ENCODE measurements at regions not wholly inside any gene's neighbourhood (a gene's known extent, or its start where the extent isn't known, plus 50 kb on each side); places are given as distances from the start of the nearest gene placed in this dataset.

DNA sequence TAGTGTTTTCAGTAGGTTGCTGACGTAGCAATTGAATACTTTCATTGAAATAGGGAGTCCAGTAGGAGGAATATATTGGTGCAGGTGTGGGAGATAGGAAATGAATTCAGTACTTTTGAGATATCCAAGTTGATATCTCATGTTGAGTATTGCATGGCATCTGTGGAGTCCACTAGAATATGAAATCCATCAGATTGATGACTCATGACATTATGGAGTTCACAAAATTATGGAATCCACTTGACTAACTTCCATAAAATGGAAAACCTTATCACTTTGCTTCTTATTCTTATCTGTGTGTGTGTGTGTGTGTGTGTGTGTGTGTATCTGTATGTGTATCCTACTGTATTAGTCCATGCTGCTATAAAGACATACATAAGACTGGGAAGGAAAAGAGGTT lies 513.5 kb upstream of the ZEB2 start:
- no peak for DNase-seq

DNA sequence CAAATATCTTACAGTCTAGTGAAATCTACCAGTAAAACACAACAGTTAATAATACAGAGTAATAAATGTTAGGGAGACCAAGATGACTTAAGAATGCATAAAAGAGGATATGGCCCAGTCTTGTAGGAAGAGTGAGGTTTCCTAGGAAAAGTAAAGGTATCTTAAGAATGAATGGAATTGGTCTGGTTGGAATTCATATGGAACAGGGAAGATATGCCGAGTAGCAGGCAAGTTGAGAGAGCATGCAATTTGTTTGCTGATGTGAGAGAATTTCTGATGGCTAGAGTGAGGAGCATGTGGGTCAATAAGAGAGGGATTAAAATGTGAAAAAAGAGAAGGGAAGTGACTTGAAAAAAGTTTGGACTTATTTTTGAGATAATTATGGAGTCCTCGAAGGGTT lies 512.9 kb upstream of the ZEB2 start:
- DNase-seq: no peak

DNA sequence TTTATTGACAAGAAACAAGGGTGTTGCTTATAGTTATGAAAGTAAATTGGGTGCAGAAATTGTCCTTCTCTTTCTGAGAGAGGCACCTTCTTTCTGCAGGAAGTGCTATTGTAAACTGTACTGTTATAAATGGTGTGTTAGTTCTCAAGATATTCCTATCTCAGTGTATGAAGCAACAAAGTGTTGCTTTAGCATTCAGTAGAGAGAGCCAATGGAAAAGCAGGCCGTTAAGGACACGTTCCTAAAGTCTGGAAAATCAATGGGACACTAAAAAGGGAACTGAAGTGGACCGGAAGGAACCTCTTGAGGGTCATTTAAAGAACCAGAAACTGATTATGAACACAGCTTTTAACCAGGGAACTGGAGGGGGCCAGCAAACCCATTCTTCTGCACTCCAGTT lies 510.0 kb upstream of the ZEB2 start:
- no peak for DNase-seq

DNA sequence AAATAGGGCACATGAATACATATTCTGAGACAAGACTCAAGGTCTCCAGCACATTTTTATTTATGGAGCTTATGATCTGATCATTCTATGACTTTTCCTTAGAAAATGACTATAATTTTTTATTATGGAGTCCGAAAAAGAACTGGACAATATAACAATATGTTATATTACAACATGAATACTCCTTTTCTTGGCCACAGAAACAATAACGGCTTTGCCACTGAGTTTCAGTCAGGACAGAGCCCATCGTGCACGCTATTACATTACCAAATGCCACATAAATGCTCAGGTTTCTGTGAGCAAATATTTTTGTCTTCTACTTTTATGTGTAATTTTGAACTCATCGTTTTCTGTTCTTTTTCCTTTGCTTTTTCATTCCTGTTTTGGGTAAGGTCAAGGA lies 509.2 kb upstream of the ZEB2 start:
- no peak for DNase-seq

DNA sequence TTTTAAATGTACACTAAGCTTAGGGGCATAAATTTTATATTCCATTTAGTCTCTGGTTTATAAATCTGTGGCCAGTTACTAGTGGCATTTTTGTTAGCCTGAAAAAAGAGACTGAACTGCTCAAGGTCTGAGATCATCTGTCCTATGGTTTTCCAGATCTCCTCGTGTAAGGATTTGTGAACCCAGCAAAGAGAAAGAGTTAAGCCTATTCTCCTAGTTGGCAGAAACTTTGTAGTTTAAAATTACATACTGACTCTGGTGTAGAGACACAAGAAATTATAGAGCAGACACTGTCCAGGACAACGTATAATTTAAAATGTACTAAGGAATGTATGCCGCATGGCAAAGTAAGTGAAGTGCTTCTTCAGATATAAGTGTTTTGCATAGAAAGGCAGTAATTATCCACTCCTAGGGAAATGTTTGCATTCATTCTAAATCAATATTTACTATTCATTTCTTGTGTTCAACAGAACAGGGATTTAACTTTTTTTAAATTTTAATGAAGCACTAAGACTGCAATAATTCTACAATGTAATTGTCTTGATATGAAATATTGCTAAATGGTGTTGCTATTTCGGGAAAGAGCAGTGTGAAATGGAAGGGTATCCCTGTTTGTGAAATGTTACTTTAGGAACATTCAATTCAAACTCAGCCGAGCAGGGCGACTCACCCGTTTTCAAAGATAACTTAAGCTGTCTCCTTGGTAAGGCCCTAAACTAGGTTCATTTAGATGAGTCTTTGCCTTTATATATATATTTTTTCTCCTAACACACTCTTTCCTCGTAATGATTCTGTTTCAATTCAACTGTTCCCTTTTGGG lies 508.4 kb upstream of the ZEB2 start:
- DNase-seq: no peak

DNA sequence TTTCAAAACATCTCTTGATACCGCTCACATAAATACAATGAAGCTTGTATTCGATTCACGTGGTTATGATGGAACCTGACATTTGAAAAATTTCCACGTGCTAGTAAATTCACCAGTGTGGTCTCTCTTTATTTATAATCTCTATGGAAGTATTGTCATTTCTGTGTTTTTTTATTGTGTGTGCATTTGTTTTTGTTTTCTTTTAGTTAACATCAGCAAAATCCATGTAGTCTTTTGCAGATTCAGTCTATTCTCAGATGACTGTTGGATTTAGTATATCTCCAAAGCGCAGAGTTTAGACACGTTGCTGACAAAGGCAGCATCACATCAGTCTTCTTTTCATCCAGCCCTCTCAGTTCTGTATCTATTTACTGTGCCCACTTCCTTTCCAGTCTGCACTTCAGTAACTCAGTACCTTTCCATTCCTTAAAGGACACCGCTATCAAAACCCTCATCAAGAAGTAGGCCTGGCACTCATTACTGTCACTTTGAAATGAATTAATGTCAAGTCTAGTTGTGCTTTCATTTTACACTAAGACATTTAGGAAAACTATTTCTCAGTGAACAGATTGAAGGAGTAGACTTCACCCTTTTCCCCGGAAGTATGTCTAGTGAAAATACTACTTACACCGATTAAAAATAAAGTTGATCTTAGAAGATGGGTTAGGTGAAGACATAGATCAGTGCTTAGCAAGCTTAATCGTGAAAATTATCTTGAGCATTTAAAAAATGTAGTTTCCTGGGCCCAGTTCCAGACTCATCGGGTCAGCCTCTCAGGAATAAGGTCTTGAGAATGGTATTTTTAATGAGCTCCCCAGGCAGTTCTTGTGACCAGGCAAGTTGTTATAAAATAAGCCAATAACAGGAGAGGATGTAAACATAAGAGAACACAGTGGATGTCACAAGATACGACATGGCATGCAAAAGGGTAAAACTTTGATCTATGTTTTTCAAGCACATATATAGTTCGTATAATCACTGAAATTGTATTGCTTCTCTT lies 506.8 kb upstream of the ZEB2 start:
- DNase-seq: no peak

DNA sequence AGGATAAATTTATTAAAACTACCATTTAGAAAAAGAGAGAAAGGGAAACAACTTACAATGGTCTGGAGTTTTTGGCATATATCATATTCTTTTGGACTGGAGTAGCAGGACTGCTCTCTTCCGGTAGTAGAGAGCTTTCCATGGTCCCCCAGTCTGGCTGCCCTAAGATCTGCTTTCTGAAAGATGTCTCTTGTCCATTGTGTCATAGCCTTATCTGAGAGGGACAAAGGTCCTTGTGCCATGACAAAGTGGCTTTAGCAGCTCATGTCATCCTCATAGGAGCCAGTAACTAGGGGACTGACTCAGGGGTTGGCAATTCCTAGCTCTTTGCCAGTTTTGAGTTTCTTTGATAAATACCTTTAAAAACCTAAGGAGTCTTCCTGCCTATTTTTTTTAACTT lies 505.5 kb upstream of the ZEB2 start:
- DNase-seq: no peak

DNA sequence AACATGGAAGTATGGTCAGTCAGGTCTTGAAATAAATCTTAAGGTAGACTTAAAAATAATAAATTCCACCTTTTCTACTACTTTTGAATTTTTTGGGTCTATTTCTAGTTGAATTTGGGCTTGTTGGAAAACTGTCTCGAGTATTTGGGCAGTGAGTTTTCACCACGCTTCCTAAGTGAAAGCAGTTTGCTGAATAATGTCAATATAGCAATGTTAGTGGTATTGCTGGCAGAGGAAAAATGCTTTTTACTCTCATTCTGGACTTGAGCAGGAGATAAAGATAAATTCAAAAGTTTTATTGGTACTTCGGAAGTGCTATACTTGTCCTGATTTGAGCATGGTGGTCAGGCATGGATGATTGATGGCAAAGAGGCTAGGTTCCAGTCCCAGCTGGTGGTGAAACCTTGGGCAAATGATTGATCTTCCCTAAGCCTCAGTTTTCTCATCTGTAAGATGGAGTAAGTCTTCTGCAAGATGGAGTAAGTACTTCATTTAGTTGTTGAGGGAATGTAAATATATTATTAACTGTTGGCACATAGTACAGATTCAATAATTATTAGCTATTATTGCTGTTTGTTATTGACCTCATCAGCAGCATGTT lies 503.5 kb upstream of the ZEB2 start:
- no peak for DNase-seq

DNA sequence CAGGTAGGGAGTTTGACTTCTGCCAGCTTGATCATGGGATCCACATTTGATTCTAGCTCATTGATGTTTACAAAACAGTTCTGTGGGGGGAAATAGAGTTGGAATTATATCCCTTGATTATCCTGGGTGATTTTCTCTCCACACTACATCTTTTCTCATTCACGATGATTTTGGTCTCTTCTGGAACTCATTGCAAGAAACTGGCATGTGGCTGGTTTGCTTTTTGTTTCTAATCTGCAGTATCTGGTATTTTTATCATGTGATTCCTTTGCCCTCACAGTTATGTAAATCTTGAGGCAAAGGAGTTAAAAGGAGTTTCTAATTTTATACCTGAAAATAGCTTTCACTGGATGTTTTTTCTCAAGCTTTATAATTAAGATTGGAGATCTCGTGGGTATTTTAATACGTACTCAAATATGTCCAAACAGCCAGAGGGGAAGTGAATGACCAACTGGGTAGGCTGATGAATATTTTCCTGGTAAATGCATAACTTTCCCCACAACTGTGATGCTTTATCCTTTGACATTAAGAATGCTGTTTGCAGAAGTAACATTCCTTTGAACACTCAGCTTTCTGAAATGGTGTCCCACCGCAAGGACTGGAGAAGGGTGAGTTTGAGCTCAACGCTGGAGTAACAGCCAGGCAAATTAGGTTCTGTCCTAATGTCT lies 502.9 kb upstream of the ZEB2 start:
- no peak for DNase-seq

DNA sequence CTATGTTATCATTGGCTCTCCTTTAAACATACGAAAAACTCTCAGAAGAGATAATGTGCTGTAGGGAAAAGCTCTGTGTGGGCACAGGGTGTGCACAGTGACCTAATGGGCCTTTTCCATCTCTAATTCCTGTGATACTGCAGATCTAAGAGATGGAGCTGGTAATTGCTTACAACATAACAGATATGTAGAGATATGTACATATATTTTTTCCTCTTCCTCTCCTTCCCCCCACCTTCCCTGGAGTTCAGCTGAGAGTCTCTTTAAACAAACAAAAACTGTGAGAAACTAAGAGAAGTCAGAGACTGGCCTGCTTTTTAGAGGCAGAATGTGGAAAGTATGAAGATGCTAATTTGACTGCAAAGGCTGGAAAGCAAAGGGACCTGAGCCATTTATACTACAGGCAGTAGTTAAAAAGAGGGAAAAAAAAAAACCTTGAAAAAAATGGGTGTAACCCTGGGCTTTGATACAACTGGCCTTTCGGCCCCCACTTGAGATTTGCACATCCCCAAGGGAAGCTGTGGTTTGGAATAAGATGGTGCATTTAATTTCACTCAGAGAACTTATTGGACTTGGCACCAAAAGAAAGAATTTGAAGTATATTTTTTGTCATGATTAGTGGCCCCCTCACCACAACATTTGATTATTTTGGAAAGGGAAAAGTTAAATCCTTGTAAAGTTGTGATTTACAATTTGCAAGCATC lies 502.2 kb upstream of the ZEB2 start:
- no peak for DNase-seq

DNA sequence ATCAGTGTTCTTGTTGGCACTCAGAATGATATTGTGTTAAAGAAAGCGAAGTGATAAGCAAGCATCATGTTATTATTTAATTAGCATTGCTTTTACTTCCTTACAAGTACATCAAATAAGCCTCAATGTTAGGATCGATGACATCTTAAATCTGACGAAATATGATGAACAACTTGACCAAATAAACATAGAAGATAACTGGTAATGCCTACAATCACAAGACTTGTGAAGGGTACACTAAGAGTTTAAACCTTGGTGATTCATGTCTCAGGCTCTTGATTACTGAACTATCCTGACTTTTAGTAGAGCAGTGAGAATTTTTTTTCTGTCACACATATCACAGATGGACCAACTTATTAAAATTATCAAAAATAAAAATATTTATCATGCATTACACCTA lies 500.8 kb upstream of the ZEB2 start:
- no peak for DNase-seq

DNA sequence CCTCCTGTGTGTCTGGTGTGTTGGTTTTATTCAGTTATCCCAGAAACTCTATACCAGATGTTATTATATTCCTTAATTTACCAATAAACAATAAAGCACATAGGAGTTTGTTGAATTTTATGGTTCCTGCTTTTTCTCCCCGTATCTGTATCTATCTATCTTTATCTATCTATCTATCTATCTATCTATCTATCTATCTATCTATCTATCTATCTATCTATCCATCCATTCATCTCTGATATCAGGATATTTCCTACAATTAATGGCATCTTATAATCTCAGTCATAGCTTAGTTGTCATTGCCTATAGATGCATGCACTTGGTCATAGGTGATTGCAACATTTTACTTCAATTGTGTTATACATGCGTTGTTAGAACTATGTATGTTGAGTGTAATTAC lies 500.2 kb upstream of the ZEB2 start:
- no peak for DNase-seq

DNA sequence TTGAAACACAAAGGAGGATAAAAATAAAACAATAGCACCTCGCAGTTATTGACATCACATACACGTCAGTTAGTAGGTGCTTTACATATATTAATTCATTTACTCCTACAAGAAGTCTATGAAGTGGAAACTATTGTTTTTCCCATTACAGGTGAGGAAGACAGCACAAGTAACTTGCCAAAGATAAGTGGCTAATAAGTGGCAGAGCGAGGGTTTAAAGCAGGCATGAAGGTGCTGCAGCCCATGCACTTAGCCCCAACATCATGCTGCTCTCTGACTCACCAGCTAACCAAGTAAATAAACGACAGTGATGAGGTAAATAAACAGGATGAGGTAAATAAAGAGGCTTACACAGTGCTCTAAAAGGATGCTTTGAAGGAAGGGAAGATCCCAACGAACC lies 498.6 kb upstream of the ZEB2 start:
- DNase-seq: no peak

DNA sequence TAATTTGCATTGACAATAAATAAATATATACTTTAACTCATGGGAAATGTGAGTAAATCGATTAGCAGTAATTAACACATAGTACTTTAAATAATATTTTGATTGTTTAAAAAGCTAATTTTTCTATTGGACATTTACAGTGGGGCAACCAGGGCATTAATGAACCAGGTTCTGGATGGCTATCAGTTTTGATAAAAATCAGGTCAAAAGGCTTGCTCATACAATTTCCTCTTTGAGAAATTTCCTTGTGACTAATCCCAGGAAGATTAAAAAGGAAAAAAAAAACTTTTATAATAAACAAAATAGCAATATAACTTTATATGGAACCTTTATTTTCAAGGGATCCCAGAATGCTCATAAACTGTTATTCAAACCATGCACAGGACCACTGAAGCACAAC lies 497.2 kb upstream of the ZEB2 start:
- no peak for DNase-seq

DNA sequence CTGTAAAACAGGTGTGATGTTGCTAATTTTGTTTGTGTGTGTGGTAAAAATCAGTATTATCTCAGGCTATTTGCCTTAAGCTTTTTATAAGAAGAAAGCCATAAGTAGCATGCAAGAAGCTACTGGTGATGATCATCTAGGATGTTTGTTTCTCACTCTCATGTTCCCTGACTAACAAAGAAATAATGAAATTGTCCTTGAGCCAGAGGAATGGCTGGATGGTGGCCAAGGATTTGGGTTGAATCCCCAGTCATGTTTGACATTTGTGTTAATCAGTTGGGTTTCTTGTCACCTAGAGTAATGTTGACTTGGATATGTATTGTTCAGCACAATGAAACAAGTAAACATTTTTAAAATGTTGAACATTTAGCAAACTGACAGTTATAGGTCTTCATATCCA lies 496.8 kb upstream of the ZEB2 start:
- DNase-seq: no peak

DNA sequence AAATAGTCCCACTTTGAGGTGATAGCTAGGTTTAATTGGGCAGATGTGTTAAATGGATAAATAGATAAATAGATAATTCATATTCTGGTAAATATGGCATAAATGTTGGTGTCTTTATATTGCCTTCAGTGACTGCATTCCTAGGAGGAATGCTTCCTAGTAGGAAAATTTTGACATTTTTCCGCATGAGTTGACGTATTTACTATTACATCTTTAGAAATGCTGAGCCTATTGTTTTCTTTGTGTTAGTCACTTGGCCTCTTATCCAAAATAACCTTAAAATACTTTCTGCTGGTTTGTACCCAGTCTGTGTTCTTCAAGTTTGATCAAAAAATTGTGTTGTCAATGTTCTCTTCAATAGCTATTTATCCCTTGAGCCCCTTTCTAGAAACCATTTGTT lies 495.6 kb upstream of the ZEB2 start:
- DNase-seq: no peak

DNA sequence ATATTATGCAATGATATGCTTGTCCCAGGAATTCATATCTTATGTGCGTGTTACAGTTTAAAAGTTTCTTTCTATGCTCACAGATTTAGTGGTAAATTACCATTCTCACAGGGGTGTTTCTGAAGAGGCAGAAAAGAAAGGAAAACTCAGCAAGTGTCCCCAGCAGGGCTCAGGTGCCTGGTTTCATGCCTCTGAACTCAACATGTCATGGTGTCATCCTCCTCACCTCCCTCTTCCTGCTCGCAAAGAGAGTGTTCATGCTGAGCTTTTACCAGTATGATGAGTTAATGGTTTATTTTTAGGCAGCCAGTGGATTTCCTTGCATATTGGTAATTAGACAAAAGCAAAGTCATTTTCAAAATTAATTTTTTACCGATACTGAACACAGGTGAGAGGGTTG lies 492.9 kb upstream of the ZEB2 start:
- DNase-seq: no peak

DNA sequence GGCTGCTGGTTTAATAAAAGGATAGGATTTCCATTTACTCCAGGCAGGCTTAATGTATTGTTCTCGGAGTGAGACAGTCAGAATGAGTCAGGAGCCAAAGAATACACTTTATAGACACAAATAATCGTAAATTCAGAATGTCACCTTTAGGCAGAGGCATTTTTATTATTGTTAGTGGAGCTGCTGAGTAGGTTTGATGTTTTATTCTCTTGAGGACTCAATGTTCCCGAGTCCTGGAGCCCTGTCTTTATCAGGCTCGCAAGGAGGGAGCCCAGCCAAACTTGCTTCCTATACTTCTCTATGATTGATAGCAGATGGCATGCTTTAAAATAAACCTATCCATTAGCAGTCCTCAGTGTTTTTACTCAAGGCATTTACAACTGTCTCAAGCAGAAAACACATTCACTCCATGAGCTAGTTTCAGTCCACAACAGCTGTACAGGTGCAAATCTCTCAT lies 492.3 kb upstream of the ZEB2 start:
- no peak for DNase-seq

DNA sequence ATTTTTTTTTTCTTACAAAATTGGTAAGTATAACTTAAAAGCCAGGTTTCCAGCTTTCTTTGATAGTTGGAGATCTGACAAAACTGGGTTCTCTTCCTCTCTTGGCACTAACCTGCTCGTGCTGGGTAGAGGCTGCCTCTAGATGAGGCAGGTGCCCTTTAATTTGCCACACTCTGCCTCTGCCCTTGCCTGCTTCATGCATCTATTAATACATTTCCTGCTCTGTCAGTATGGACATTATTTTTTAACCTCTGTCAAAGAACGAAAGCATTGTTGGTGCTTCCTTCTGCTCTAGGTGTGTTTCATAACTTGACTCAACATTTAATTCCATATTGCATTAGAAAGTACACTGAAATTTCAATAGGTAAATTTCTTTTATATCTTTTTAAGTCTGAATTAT lies 490.7 kb upstream of the ZEB2 start:
- DNase-seq: no peak

DNA sequence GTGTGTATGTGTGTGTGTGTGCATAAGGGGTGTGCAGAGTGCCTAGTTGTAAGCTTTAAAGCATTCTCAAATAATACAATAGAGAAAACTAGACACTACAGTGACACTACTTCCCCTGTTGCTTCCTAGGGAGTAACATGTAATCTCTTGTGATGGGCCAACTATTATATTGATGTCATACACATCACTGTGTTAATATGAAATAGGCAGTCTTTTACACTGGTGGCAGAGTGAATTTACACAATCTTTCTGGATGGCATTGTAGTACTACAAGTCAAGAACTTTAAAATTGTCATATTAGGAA lies 488.0 kb upstream of the ZEB2 start:
- no peak for DNase-seq

DNA sequence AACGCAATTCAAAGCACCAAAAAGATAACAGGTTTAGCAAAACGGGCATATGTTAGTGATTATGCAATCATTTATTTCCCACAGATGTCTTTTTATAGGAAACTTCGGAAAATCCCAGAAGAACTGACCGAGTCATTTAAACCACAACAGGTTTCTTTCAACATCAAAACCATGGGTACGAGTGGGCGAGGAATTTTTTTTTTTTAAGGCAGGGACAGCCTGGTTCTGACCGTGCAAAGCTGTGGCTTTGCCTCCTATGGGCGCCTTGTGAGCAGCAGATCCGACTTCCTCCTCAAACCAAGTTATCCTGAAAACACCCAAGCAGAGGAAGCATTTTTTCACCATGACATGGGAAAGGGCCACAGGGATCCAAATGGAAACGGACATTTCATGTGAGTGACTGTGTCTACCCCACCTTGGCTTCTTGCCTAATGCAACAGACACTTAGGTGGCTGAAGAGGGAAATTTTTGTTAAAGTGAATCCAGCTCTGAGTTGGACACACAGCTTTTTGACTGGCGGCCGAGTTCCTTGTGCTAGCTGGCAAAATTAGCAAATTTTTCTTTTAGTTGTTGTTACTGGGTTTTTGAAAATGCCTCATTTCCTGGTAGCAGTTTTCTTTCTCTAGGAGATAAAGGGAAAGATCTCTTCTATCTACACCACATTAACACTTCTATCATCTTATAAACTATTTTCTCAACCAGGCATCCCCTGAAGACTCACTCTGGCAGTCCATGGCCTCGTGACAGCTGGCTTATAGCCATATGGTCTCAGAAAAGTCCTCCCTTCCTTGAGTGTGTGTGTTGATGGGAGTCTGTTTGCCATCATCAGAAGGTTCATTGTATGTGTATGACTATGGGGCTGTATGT lies 487.4 kb upstream of the ZEB2 start:
- DNase-seq: no peak

DNA sequence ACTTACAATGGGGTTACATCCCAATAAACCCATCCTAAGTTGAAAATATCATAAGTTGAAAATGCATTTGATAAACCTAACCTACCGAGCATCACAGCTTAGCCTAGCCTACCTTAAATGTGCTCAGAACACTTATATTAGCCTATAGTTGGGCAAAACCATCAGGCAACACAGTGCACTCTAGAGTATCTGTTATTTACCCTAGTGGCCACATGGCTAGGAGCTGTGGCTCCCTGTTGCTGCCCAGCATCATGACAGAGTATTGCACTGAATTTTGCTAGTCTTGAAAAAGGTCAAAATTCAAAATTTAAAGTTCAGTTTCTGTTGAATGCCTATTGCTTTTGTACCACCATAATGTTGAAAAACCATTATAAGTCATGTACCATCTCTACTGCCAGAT lies 482.7 kb upstream of the ZEB2 start:
- DNase-seq: no peak
